GM18526 (cell line): ENCODE measurements at regions not wholly inside any gene's neighbourhood (a gene's known extent, or its start where the extent isn't known, plus 50 kb on each side); places are given as distances from the start of the nearest gene placed in this dataset.

ENCODE experiments used
- POLR2A ChIP-seq: IDR thresholded peaks from 3 replicates; pipeline ENCODE4 v1.6.1; 2011; ENCODE audit not compliant: insufficient read length; ENCODE audit errors: extremely low read depth

GRCh38 chrX:46325312-46325877, 219.8 kb downstream of the ZNF674 start:
- no peak for TF ChIP-seq POLR2A

GRCh38 chrX:46324166-46324565, 221.1 kb downstream of the ZNF674 start:
- no peak for TF ChIP-seq POLR2A

- no peak for TF ChIP-seq POLR2A
These were observed 223.5 kb downstream of the ZNF674 start for GRCh38 chrX:46321676-46322075.

GRCh38 chrX:46319750-46320149, 225.5 kb downstream of the ZNF674 start:
- no peak for TF ChIP-seq POLR2A

GRCh38 chrX:46318551-46318950, 226.7 kb downstream of the ZNF674 start:
- TF ChIP-seq POLR2A: no peak

GRCh38 chrX:46317163-46317562, 228.1 kb downstream of the ZNF674 start:
- TF ChIP-seq POLR2A: no peak

- no peak for TF ChIP-seq POLR2A
These were observed 233.6 kb downstream of the ZNF674 start for GRCh38 chrX:46311581-46312120.

- no peak for TF ChIP-seq POLR2A
These were observed 234.3 kb downstream of the ZNF674 start for GRCh38 chrX:46310815-46311497.

GRCh38 chrX:46308110-46308509, 237.1 kb downstream of the ZNF674 start:
- no peak for TF ChIP-seq POLR2A

GRCh38 chrX:46306103-46306502, 239.1 kb downstream of the ZNF674 start:
- TF ChIP-seq POLR2A: no peak

GRCh38 chrX:46305431-46305830, 239.8 kb downstream of the ZNF674 start:
- no peak for TF ChIP-seq POLR2A

GRCh38 chrX:46301903-46302302, 243.3 kb downstream of the ZNF674 start:
- TF ChIP-seq POLR2A: no peak

- TF ChIP-seq POLR2A: no peak
These were observed 246.4 kb downstream of the ZNF674 start for GRCh38 chrX:46298821-46299220.

GRCh38 chrX:46295963-46296362, 249.3 kb downstream of the ZNF674 start:
- TF ChIP-seq POLR2A: no peak

- no peak for TF ChIP-seq POLR2A
These were observed 251.0 kb downstream of the ZNF674 start for GRCh38 chrX:46294234-46294633.

GRCh38 chrX:46279925-46280313, 265.3 kb downstream of the ZNF674 start:
- TF ChIP-seq POLR2A: no peak
